ENCODE measurements at regions not wholly inside any gene's neighbourhood (a gene's known extent, or its start where the extent isn't known, plus 50 kb on each side); places are given as distances from the start of the nearest gene placed in this dataset.

GRCh38 chrX:107542040-107542439 lies 86.3 kb upstream of the PRPS1 start:
- no peak overlapping the region for H3K27ac ChIP-seq
- no peak for TF ChIP-seq CTCF (IDR thresholded peaks at IDR 0.05)
- no peak for TF ChIP-seq ZFX (IDR thresholded peaks at IDR 0.05; ENCODE audit: borderline replicate concordance)

GRCh38 chrX:107542500-107542899 lies 85.8 kb upstream of the PRPS1 start:
- no peak overlapping the region for H3K27ac ChIP-seq
- TF ChIP-seq ZFX (IDR thresholded peaks at IDR 0.05; ENCODE audit: borderline replicate concordance), result no peak
- TF ChIP-seq CTCF (IDR thresholded peaks at IDR 0.05), result peak; percentile 30; the same call in 1 of the 2 replicates

GRCh38 chrX:107547621-107548020 lies 80.7 kb upstream of the PRPS1 start:
- no peak overlapping the region for H3K27ac ChIP-seq
- TF ChIP-seq ZFX (IDR thresholded peaks at IDR 0.05; ENCODE audit: borderline replicate concordance) (no peak), CTCF (IDR thresholded peaks at IDR 0.05) (no peak)

GRCh38 chrX:107548775-107549174 lies 79.5 kb upstream of the PRPS1 start:
- TF ChIP-seq CTCF (IDR thresholded peaks at IDR 0.05) (no peak), ZFX (IDR thresholded peaks at IDR 0.05; ENCODE audit: borderline replicate concordance) (no peak)
- H3K27ac ChIP-seq, result no peak overlapping the region

- TF ChIP-seq CTCF (IDR thresholded peaks at IDR 0.05) (no peak), ZFX (IDR thresholded peaks at IDR 0.05; ENCODE audit: borderline replicate concordance) (no peak)
- H3K27ac ChIP-seq, result no peak overlapping the region
Observed at GRCh38 chrX:107549504-107549903, 78.8 kb upstream of the PRPS1 start.

GRCh38 chrX:107551546-107551945 lies 76.8 kb upstream of the PRPS1 start:
- no peak for TF ChIP-seq ZFX (IDR thresholded peaks at IDR 0.05; ENCODE audit: borderline replicate concordance)
- no peak for TF ChIP-seq CTCF (IDR thresholded peaks at IDR 0.05)
- H3K27ac ChIP-seq, result no peak overlapping the region

- no peak for TF ChIP-seq ZFX (IDR thresholded peaks at IDR 0.05; ENCODE audit: borderline replicate concordance)
- no peak for TF ChIP-seq CTCF (IDR thresholded peaks at IDR 0.05)
- no peak overlapping the region for H3K27ac ChIP-seq
Observed at GRCh38 chrX:107552930-107553329, 75.4 kb upstream of the PRPS1 start.
